ENCODE measurements at regions not wholly inside any gene's neighbourhood (a gene's known extent, or its start where the extent isn't known, plus 50 kb on each side); places are given as distances from the start of the nearest gene placed in this dataset.
A peak's percentile ranks its signal among the peaks of the same experiment; 100 is the strongest.

DNA sequence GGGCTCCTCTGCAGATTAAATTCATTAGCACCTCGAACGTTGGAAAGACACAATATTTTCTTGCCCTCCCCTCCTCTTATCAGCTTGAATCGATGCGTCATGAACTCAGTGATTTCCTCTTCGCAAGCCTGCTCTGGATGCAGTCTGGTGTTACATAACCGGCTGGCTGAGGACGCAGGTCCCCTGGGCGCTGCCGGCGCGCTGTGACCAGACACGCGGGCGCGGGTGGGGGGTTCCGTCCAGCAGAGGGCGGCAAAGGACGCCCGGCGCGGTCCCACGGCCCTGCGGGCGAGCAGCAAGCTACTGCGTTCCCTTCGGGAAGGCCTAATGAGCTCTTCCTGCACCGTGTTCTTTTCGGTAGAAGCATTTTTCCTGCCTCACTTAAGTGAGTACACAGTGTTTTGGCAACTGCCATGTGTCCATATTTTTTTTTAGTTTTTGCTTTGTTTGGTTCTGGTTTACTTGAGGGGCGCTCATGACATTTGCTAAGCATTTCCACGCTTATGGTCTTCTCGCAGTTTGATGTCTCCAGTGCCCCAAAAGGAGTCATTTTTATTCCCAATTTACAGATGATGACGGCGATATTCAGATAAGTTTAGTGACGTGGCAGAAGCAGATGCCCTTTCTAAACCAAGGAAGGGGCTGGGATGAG lies 112.2 kb upstream of the MBNL2 start (continued):
- TF ChIP-seq, protein P1, sequence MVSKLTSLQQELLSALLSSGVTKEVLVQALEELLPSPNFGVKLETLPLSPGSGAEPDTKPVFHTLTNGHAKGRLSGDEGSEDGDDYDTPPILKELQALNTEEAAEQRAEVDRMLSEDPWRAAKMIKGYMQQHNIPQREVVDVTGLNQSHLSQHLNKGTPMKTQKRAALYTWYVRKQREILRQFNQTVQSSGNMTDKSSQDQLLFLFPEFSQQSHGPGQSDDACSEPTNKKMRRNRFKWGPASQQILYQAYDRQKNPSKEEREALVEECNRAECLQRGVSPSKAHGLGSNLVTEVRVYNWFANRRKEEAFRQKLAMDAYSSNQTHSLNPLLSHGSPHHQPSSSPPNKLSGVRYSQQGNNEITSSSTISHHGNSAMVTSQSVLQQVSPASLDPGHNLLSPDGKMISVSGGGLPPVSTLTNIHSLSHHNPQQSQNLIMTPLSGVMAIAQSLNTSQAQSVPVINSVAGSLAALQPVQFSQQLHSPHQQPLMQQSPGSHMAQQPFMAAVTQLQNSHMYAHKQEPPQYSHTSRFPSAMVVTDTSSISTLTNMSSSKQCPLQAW (CRISPR knock-in tag; IDR thresholded peaks at IDR 0.05): peak; percentile 96
- TF ChIP-seq SALL1 (CRISPR knock-in tag; IDR thresholded peaks at IDR 0.05) (peak; percentile 94), JUND (CRISPR knock-in tag; IDR thresholded peaks at IDR 0.05) (0 out of 2 replicates have a peak, but pooled peaks have one; percentile 44), ISX (CRISPR knock-in tag; conservative IDR thresholded peaks at IDR 0.05) (0 out of 2 replicates have a peak, but pooled peaks have one; percentile 29), REPIN1 (CRISPR knock-in tag; IDR thresholded peaks at IDR 0.05; ENCODE audit: borderline replicate concordance, low read depth) (peak; percentile 77; the same call in 1 of the 2 replicates), SPEN (CRISPR knock-in tag; IDR thresholded peaks at IDR 0.05; ENCODE audit: low read depth) (no peak; the same call in 1 of the 2 replicates), RFXAP (CRISPR knock-in tag; IDR thresholded peaks at IDR 0.05; ENCODE audit: borderline replicate concordance) (no peak), ZNF792 (CRISPR knock-in tag; IDR thresholded peaks at IDR 0.05) (peak; percentile 50; the same call in 1 of the 2 replicates), ATF7 (IDR thresholded peaks at IDR 0.05) (no peak), ATF7 (CRISPR knock-in tag; IDR thresholded peaks at IDR 0.05) (no peak), CEBPB (IDR thresholded peaks at IDR 0.05; ENCODE audit: borderline replicate concordance, low read depth, low read length) (peak; percentile 26; the same call in 1 of the 2 replicates), ZNF552 (CRISPR knock-in tag; IDR thresholded peaks at IDR 0.05; ENCODE audit: borderline replicate concordance) (no peak), ZNF207 (IDR thresholded peaks at IDR 0.05; ENCODE audit: borderline replicate concordance) (no peak), ZNF704 (CRISPR knock-in tag; IDR thresholded peaks at IDR 0.05; ENCODE audit: borderline replicate concordance) (0 out of 2 replicates have a peak, but pooled peaks have one; percentile 28), THYN1 (CRISPR knock-in tag; IDR thresholded peaks at IDR 0.05; ENCODE audit: borderline replicate concordance, low read depth) (no peak), ZNF256 (CRISPR knock-in tag; conservative IDR thresholded peaks at IDR 0.05) (no peak), ZNF260 (CRISPR knock-in tag; IDR thresholded peaks at IDR 0.05; ENCODE audit: borderline replicate concordance, low read depth) (no peak), MIER3 (CRISPR knock-in tag; IDR thresholded peaks at IDR 0.05; ENCODE audit: borderline replicate concordance) (peak; percentile 40; the same call in 1 of the 2 replicates), CENPBD1 (CRISPR knock-in tag; IDR thresholded peaks at IDR 0.05; ENCODE audit: borderline replicate concordance, low read depth) (no peak), NAIF1 (CRISPR knock-in tag; IDR thresholded peaks at IDR 0.05; ENCODE audit: borderline replicate concordance) (no peak)
- TF ChIP-seq, protein P2, sequence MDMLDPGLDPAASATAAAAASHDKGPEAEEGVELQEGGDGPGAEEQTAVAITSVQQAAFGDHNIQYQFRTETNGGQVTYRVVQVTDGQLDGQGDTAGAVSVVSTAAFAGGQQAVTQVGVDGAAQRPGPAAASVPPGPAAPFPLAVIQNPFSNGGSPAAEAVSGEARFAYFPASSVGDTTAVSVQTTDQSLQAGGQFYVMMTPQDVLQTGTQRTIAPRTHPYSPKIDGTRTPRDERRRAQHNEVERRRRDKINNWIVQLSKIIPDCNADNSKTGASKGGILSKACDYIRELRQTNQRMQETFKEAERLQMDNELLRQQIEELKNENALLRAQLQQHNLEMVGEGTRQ (IDR thresholded peaks at IDR 0.05; ENCODE audit: low read depth, low read length): no peak
- TF ChIP-seq, protein P2 (CRISPR knock-in tag; IDR thresholded peaks at IDR 0.05; ENCODE audit: borderline replicate concordance): no peak
- TF ChIP-seq, protein P3, sequence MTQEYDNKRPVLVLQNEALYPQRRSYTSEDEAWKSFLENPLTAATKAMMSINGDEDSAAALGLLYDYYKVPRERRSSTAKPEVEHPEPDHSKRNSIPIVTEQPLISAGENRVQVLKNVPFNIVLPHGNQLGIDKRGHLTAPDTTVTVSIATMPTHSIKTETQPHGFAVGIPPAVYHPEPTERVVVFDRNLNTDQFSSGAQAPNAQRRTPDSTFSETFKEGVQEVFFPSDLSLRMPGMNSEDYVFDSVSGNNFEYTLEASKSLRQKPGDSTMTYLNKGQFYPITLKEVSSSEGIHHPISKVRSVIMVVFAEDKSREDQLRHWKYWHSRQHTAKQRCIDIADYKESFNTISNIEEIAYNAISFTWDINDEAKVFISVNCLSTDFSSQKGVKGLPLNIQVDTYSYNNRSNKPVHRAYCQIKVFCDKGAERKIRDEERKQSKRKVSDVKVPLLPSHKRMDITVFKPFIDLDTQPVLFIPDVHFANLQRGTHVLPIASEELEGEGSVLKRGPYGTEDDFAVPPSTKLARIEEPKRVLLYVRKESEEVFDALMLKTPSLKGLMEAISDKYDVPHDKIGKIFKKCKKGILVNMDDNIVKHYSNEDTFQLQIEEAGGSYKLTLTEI (CRISPR knock-in tag; conservative IDR thresholded peaks at IDR 0.05): no peak
